GM12865 (cell line): ENCODE measurements at regions not wholly inside any gene's neighbourhood (a gene's known extent, or its start where the extent isn't known, plus 50 kb on each side); places are given as distances from the start of the nearest gene placed in this dataset.

Experiments
- DNase-seq: peaks from one replicate; pipeline ENCODE4 v3.0.0; 2010; ENCODE audit warnings: low read depth
- H3K4me3 ChIP-seq: 2 replicates; pipeline ENCODE4 v1.5.1; 2011; ENCODE audit warnings: mild to moderate bottlenecking, low read depth, low read length, control low read depth
- CTCF ChIP-seq: IDR thresholded peaks from 2 replicates; pipeline ENCODE4 v1.5.1; 2011; ENCODE audit warnings: low read length, control low read depth, low read depth, inconsistent platforms; ENCODE audit not compliant: insufficient read depth; ENCODE audit errors: missing control alignments

- TF ChIP-seq CTCF: no peak
- no peak for DNase-seq
- H3K4me3 ChIP-seq: no peak overlapping the region
Observed at GRCh38 chr5:111932628-111933027, 175.6 kb upstream of the NREP start.

GRCh38 chr5:111932199-111932598 lies 175.2 kb upstream of the NREP start:
- no peak for DNase-seq
- H3K4me3 ChIP-seq: no peak overlapping the region
- TF ChIP-seq CTCF: no peak

- no peak overlapping the region for H3K4me3 ChIP-seq
- DNase-seq: no peak
- no peak for TF ChIP-seq CTCF
Observed at GRCh38 chr5:111931655-111932054, 174.7 kb upstream of the NREP start.

DNA sequence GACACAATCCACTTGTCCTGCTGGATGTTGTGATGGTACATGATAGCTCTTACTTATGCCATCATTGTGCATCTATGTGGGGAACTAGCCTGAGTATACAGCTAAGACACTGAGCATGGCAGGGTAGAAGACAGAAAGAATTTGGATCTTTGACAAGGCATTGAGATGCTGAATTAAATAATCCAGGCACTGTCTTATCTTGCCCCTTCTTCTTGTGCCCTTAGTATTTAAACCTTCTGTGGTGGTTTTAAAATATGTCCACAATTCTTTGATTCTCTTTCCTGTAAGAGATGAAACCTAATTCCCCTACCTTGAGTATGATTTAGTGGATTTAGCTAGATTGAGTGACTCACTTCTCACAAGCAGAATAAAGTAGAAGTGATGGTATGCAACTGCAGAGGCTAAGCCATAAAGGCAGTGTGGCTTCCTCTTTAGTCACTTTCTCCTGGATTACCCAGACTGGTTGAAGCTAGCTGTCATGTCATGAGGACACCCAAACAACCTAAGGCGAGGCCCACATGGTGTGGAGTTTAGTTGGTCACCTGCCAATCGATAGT lies 174.0 kb upstream of the NREP start:
- no peak for TF ChIP-seq CTCF
- DNase-seq: no peak

DNA sequence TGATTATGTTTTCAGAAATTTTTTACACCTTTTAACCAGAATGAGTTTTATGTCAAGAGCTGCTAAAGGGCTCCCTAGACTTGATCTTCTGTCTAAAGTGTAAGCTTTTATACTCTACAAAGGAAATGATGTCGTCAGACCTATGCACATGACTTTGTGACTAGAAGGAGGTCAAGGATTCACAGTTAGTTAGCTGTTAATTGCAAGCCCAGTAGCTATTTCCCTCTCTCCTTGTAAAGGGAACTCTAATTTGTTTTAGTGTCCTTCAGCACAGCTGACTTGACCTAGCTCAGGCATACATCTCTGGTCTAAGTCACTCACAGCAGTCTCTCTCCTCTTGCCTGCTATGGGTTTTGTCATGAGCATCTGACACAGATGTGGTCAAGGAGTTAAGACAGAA lies 173.5 kb upstream of the NREP start:
- TF ChIP-seq CTCF: no peak
- no peak overlapping the region for H3K4me3 ChIP-seq
- no peak for DNase-seq

More for the DNA sequence above, 174.0 kb upstream of the NREP start:
- H3K4me3 ChIP-seq: no peak overlapping the region

DNA sequence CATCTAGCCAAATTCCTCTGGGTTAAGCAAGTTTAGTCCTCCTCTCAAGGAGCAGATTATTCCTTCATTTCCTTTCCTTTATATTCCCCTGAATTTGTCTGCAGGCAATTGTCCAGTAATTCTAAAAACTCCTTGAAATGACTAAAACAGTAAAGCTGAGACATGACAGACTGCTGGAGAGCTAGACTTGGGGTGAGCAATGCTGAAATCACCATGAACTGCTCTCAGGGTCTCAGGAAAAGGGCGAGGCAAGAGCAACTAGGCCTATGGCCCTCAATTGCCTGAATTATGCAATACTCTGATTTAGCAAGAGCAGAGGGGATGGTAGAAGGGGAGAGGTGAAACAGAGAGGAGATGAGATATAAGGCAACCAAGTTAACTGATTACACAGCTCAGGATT lies 172.9 kb upstream of the NREP start:
- DNase-seq: no peak
- H3K4me3 ChIP-seq: no peak overlapping the region
- no peak for TF ChIP-seq CTCF

GRCh38 chr5:111929261-111929660 lies 172.3 kb upstream of the NREP start:
- TF ChIP-seq CTCF: no peak
- no peak for DNase-seq

More at GRCh38 chr5:111929261-111929660, 172.3 kb upstream of the NREP start:
- H3K4me3 ChIP-seq: no peak overlapping the region
